HG03139 (cell line): ENCODE measurements at regions not wholly inside any gene's neighbourhood (a gene's known extent, or its start where the extent isn't known, plus 50 kb on each side); places are given as distances from the start of the nearest gene placed in this dataset.

ENCODE experiments used
- ATAC-seq: cut with Tn5 transposase; IDR thresholded peaks from one replicate; pipeline ENCODE4 v1.9.1; 2021; ENCODE audit not compliant: unreplicated experiment

GRCh38 chr3:148435534-148435933 lies 262.2 kb upstream of the AGTR1 start:
- no peak for ATAC-seq

GRCh38 chr3:148439254-148439822 lies 258.4 kb upstream of the AGTR1 start:
- ATAC-seq: no peak

- no peak for ATAC-seq
Measured at GRCh38 chr3:148441191-148441590, 256.5 kb upstream of the AGTR1 start.

GRCh38 chr3:148450819-148451218 lies 246.9 kb upstream of the AGTR1 start:
- ATAC-seq: no peak

GRCh38 chr3:148451969-148452368 lies 245.7 kb upstream of the AGTR1 start:
- no peak for ATAC-seq

GRCh38 chr3:148453781-148454191 lies 243.9 kb upstream of the AGTR1 start:
- no peak for ATAC-seq

- ATAC-seq: no peak
Measured at GRCh38 chr3:148455098-148455497, 242.6 kb upstream of the AGTR1 start.

GRCh38 chr3:148457886-148458285 lies 239.8 kb upstream of the AGTR1 start:
- no peak for ATAC-seq

- ATAC-seq: no peak
Measured at GRCh38 chr3:148459931-148460513, 237.7 kb upstream of the AGTR1 start.

GRCh38 chr3:148460686-148461085 lies 237.0 kb upstream of the AGTR1 start:
- ATAC-seq: no peak

- ATAC-seq: no peak
Measured at GRCh38 chr3:148464246-148464645, 233.5 kb upstream of the AGTR1 start.

- ATAC-seq: no peak
Measured at GRCh38 chr3:148466143-148466542, 231.6 kb upstream of the AGTR1 start.

- no peak for ATAC-seq
Measured at GRCh38 chr3:148466980-148467740, 230.5 kb upstream of the AGTR1 start.

- no peak for ATAC-seq
Measured at GRCh38 chr3:148477375-148477774, 220.3 kb upstream of the AGTR1 start.

GRCh38 chr3:148493631-148494030 lies 204.1 kb upstream of the AGTR1 start:
- no peak for ATAC-seq

GRCh38 chr3:148494451-148494850 lies 203.3 kb upstream of the AGTR1 start:
- ATAC-seq: no peak

GRCh38 chr3:148500881-148501280 lies 196.8 kb upstream of the AGTR1 start:
- no peak for ATAC-seq

GRCh38 chr3:148510116-148510515 lies 187.6 kb upstream of the AGTR1 start:
- no peak for ATAC-seq

GRCh38 chr3:148510561-148510960 lies 187.1 kb upstream of the AGTR1 start:
- no peak for ATAC-seq

GRCh38 chr3:148512648-148513047 lies 185.1 kb upstream of the AGTR1 start:
- ATAC-seq: no peak

GRCh38 chr3:148513096-148513543 lies 184.6 kb upstream of the AGTR1 start:
- ATAC-seq: no peak

GRCh38 chr3:148518520-148518919 lies 179.2 kb upstream of the AGTR1 start:
- no peak for ATAC-seq
